HFF-Myc (cell line): ENCODE measurements at regions not wholly inside any gene's neighbourhood (a gene's known extent, or its start where the extent isn't known, plus 50 kb on each side); places are given as distances from the start of the nearest gene placed in this dataset.

Experiments
- DNase-seq: peaks from one replicate; pipeline ENCODE4 v3.0.0-alpha.2; 2011; ENCODE audit warnings: low read depth; ENCODE audit errors: extremely low read depth
- H3K4me3 ChIP-seq: replicated peaks from 2 replicates; pipeline ENCODE4 v1.5.1; 2011; ENCODE audit warnings: low read depth, mild to moderate bottlenecking, control low read depth, low read length
- CTCF ChIP-seq: IDR thresholded peaks from 2 replicates; pipeline ENCODE4 v1.5.1; 2012; ENCODE audit warnings: mild to moderate bottlenecking, low read depth, low read length, control low read depth; ENCODE audit errors: missing control alignments

DNA sequence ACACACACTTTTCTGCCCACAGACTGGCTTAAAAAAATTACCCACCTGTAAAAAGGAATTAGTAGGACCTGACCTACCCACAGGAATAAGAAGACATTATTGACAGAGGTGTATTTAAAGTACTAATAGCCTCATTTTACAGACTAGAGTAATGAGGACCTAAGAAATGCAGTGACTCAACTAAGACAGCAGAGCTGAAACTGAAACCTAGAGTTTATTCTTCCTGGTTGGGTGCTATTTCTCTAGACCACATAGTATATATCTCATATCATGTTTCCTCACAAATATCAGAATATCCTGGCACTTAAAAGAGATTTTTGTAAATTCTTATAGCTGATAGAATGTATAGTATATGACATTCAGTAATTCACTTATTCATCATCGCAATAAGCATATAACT is 435.0 kb downstream of the MAGEE1 start:
- no peak for DNase-seq
- TF ChIP-seq CTCF = no peak
- H3K4me3 ChIP-seq = no peak overlapping the region

DNA sequence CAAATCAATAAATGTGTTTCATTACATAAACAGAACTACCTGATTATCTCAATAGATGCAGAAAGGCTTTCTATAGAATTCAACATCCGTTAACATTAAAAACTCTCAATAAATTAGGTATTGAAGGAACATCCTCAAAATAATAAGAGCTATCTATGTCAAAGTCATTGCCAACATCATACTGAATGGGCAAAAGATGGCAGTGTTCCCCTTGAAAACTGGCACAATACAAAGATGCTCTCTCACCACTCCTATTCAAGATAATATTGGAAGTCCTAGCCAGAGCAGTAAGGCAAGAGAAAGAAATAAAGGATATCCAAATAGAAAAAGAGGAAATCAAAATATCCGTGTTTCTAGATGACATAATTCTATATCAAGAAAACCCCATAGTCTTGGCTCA is 466.4 kb downstream of the MAGEE1 start:
- no peak for TF ChIP-seq CTCF
- no peak for DNase-seq
- H3K4me3 ChIP-seq = no peak overlapping the region

- TF ChIP-seq CTCF = no peak
- no peak for DNase-seq
- no peak overlapping the region for H3K4me3 ChIP-seq
Observed at GRCh38 chrX:76915836-76916235, 488.3 kb downstream of the MAGEE1 start.

GRCh38 chrX:76918033-76918432 is 490.5 kb downstream of the MAGEE1 start:
- H3K4me3 ChIP-seq = no peak overlapping the region
- no peak for DNase-seq
- TF ChIP-seq CTCF = no peak

- TF ChIP-seq CTCF = no peak
- no peak overlapping the region for H3K4me3 ChIP-seq
- DNase-seq = no peak
Observed at GRCh38 chrX:76919761-76920160, 492.3 kb downstream of the MAGEE1 start.

- no peak overlapping the region for H3K4me3 ChIP-seq
- TF ChIP-seq CTCF = no peak
Observed at GRCh38 chrX:76920607-76921006, 493.1 kb downstream of the MAGEE1 start.

GRCh38 chrX:76921176-76921575 is 493.7 kb downstream of the MAGEE1 start:
- DNase-seq = no peak
- TF ChIP-seq CTCF = no peak
- no peak overlapping the region for H3K4me3 ChIP-seq

More at GRCh38 chrX:76920607-76921006, 493.1 kb downstream of the MAGEE1 start:
- DNase-seq = no peak
